ENCODE measurements at regions not wholly inside any gene's neighbourhood (a gene's known extent, or its start where the extent isn't known, plus 50 kb on each side); places are given as distances from the start of the nearest gene placed in this dataset.

DNA sequence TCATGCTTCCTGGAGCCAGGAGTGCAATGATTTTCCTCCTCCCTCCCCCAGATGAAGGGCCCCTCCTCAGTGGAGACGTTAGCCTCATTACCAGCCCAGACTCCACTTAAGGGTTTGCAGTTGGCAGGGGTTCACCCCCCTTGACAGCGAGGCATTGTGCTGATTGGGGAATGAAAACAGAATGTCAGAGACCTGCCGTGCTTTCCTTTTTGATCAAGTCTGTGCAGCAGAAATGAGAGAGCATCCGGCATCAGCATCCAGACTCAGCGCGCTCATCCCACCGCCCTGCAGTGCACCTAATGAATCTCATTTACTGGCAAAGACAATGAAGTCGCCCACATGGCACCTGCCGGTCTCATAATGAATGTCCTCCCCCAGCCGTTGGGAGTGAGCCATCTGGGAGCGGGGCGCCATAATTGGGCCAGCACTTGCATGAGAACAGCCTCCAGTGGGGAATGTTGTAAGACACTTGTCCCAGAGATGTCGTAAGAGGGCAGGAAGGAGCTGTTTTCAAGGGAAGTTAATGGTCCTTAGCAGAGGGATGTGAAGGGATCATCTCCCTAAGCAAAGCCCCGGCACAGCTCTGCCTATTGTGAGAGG, 98.3 kb upstream of the UQCRFS1 start:
- H3K27me3 ChIP-seq, result peaks cover 65% of the 10 kb centered on the region
- H3K36me3 ChIP-seq, result no peaks in the 10 kb centered on the region
- H3K4me1 ChIP-seq, result no peaks in the 10 kb centered on the region
- DNase-seq (ENCODE audit: low spot score in 2 of 2), result no peak
- H3K4me3 ChIP-seq, result no peak overlapping the region
- no peak overlapping the region for H3K27ac ChIP-seq
- 41% methylated on average over 10 of the region's 14 CpGs for WGBS
- TF ChIP-seq POLR2AphosphoS5 (IDR thresholded peaks at IDR 0.05) (no peak), POLR2A (IDR thresholded peaks at IDR 0.05) (no peak), EP300 (IDR thresholded peaks at IDR 0.05) (no peak)
- TF ChIP-seq, protein P1, sequence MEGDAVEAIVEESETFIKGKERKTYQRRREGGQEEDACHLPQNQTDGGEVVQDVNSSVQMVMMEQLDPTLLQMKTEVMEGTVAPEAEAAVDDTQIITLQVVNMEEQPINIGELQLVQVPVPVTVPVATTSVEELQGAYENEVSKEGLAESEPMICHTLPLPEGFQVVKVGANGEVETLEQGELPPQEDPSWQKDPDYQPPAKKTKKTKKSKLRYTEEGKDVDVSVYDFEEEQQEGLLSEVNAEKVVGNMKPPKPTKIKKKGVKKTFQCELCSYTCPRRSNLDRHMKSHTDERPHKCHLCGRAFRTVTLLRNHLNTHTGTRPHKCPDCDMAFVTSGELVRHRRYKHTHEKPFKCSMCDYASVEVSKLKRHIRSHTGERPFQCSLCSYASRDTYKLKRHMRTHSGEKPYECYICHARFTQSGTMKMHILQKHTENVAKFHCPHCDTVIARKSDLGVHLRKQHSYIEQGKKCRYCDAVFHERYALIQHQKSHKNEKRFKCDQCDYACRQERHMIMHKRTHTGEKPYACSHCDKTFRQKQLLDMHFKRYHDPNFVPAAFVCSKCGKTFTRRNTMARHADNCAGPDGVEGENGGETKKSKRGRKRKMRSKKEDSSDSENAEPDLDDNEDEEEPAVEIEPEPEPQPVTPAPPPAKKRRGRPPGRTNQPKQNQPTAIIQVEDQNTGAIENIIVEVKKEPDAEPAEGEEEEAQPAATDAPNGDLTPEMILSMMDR (IDR thresholded peaks at IDR 0.05), result no peak
- no peaks in the 10 kb centered on the region for H3K9me3 ChIP-seq

DNA sequence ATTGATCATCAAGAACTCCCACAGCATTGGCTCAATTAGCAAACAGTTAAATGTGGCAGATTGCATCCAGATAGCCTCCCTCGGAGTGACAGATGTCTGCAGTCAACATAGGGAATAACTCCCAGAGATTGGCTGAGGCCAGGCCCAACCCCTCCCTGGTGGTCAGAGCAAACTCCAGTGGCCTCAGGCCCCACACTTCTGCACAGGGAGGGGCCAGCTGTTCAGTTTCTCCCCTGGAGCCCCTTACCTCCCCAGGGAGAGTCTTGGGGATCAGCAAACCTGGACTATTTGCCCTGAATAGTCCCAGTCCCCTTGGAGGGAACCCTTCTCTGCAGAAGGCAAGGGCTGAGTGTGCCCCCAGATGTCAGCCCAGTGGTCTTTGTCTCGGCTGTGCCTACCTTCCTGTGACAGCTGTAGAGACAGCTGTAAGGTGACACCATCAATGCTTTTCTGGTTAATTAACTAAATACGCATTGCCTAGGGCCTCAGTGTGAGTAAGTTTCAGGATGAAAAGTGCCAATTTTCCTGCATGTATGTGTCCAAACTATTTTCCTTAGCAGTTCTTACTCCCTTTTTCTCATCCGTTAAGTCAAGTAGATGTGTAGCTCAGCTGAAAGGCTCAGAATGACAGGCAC, 102.7 kb upstream of the UQCRFS1 start:
- Histone ChIP-seq H3K27me3 (peaks cover 27% of the 10 kb centered on the region), H3K9me3 (no peaks in the 10 kb centered on the region), H3K4me3 (no peak overlapping the region), H3K27ac (no peak overlapping the region), H3K36me3 (no peaks in the 10 kb centered on the region), H3K4me1 (no peaks in the 10 kb centered on the region)
- no peak for TF ChIP-seq POLR2A (IDR thresholded peaks at IDR 0.05)
- TF ChIP-seq EP300 (IDR thresholded peaks at IDR 0.05), result no peak
- TF ChIP-seq POLR2AphosphoS5 (IDR thresholded peaks at IDR 0.05), result no peak
- TF ChIP-seq, protein P1 (IDR thresholded peaks at IDR 0.05), result no peak
- WGBS, result 24% methylated on average over 4 of the region's 4 CpGs
- no peak for DNase-seq (ENCODE audit: low spot score in 2 of 2)

DNA sequence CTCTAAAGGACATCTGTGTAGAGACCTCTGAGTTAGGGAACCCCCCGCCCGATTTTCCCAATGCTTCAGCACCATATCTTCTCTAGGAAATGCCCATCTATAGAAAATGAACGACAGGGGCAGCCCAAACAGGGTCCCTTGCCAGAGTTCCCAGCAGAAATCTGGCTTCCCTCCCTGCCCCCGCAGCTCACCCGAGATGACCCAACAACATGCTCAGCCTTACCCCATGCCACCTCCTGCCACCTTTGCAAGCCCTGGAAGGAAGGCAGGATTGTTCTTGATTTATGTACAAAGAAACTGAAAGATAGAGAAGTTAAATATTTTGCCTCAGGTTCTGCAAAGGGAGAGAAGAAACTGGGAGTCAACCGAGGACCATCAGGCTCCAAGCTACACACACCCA, 105.6 kb upstream of the UQCRFS1 start:
- Histone ChIP-seq H3K4me1 (no peaks in the 10 kb centered on the region), H3K36me3 (no peaks in the 10 kb centered on the region), H3K4me3 (no peak overlapping the region), H3K9me3 (no peaks in the 10 kb centered on the region), H3K27me3 (peaks cover 13% of the 10 kb centered on the region), H3K27ac (no peak overlapping the region)
- DNase-seq (ENCODE audit: low spot score in 2 of 2), result no peak
- TF ChIP-seq, protein P1 (IDR thresholded peaks at IDR 0.05), result no peak
- TF ChIP-seq EP300 (IDR thresholded peaks at IDR 0.05), result no peak
- TF ChIP-seq POLR2A (IDR thresholded peaks at IDR 0.05), result no peak
- TF ChIP-seq POLR2AphosphoS5 (IDR thresholded peaks at IDR 0.05), result no peak
- 82% methylated on average over 6 of the region's 6 CpGs for WGBS

DNA sequence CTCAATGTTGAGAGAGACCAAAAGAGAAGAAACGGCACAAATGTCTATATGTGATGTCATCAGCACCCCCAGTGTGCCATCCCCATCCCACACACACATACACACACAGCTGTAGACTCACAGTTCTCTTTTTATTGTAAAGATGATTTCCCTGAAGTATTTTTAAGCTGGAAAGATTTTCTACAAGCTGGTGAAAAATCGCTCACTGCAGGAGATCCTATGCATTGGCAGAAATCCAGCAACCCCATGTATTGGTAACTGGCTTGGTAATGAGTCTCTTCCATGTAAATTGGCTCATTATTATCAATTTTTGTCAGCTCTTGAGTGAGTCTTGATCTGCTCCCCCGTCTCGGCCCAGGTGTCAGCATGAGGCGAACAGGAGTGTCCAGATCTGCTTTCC, 107.1 kb upstream of the UQCRFS1 start:
- no peaks in the 10 kb centered on the region for H3K36me3 ChIP-seq
- no peak overlapping the region for H3K4me3 ChIP-seq
- no peaks in the 10 kb centered on the region for H3K9me3 ChIP-seq
- H3K27ac ChIP-seq, result no peak overlapping the region
- peaks cover 17% of the 10 kb centered on the region for H3K27me3 ChIP-seq
- 76% methylated on average over 5 of the region's 5 CpGs for WGBS
- no peaks in the 10 kb centered on the region for H3K4me1 ChIP-seq
- no peak for TF ChIP-seq POLR2AphosphoS5 (IDR thresholded peaks at IDR 0.05)
- TF ChIP-seq, protein P1 (IDR thresholded peaks at IDR 0.05), result no peak
- TF ChIP-seq EP300 (IDR thresholded peaks at IDR 0.05), result no peak
- TF ChIP-seq POLR2A (IDR thresholded peaks at IDR 0.05), result no peak
- peak in 1 of 2 donors; percentile 15 for DNase-seq (ENCODE audit: low spot score in 2 of 2)

DNA sequence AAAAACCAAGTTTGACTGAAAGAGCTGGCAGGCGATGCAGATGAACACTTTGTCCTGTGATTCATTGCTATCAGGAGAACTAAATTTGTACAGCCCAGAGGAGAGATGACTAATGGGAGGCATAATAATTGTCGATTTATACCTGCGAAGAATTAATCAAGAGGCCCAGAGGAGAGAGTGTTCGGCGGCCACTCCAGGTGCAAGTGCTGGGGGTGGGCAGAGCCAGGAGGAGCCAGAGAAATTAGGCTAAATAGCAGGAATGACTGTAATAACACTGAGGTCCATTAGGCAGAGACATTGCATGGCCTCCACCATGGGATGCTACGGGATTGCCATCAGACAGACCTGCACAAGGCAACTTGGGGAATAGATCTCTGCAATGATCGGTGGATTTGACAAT, 107.7 kb upstream of the UQCRFS1 start:
- Histone ChIP-seq H3K36me3 (no peaks in the 10 kb centered on the region), H3K27me3 (peaks cover 17% of the 10 kb centered on the region), H3K4me1 (no peaks in the 10 kb centered on the region), H3K9me3 (no peaks in the 10 kb centered on the region), H3K4me3 (no peak overlapping the region), H3K27ac (no peak overlapping the region)
- TF ChIP-seq POLR2A (IDR thresholded peaks at IDR 0.05) (no peak), EP300 (IDR thresholded peaks at IDR 0.05) (no peak), POLR2AphosphoS5 (IDR thresholded peaks at IDR 0.05) (no peak)
- TF ChIP-seq, protein P1 (IDR thresholded peaks at IDR 0.05), result no peak
- WGBS, result 77% methylated on average over 7 of the region's 7 CpGs
- DNase-seq (ENCODE audit: low spot score in 2 of 2), result peak in 1 of 2 donors; percentile 6
